NT2/D1 (cell line): ENCODE measurements at regions not wholly inside any gene's neighbourhood (a gene's known extent, or its start where the extent isn't known, plus 50 kb on each side); places are given as distances from the start of the nearest gene placed in this dataset.

Experiments used
- SUZ12 ChIP-seq: IDR thresholded peaks from 2 replicates; pipeline ENCODE4 v1.6.1; 2011; ENCODE audit not compliant: insufficient read length, insufficient read depth; ENCODE audit errors: extremely low read depth
- YY1 ChIP-seq: IDR thresholded peaks from 2 replicates; pipeline ENCODE4 v1.6.1; 2011; ENCODE audit not compliant: insufficient read length, insufficient read depth
- ZNF274 ChIP-seq: IDR thresholded peaks from 2 replicates; pipeline ENCODE4 v1.6.1; 2011; ENCODE audit warnings: mild to moderate bottlenecking, low read depth, low read length

DNA sequence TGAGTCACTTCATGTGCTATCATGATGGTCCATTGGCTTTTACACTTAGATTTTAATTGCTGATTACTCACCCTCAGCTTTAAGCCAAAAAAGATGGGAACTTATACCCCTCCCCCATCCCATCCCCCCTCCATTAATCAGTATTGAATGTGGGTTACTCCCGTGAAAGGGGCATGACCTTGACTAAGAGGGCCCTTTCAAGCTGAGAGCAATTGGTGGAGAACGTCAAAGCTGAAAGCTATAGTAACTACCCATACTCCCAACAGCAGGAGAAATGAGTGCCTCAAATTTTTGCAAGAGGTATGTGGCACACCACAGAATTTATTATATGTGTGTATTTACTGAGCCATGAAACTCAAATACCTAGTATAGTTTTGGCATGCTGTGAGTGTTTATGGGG, 99.7 kb upstream of the CDH8 start:
- TF ChIP-seq SUZ12, result no peak
- TF ChIP-seq YY1, result no peak
- TF ChIP-seq ZNF274, result no peak
